Stomach (tissue), 8 donors: ENCODE measurements at regions not wholly inside any gene's neighbourhood (a gene's known extent, or its start where the extent isn't known, plus 50 kb on each side); places are given as distances from the start of the nearest gene placed in this dataset.
"Not testable (repeated sequence)": the region's sequence is repeated elsewhere in the genome, so short reads cannot be mapped to it uniquely, and the experiment has no call there.

Experiments
- DNase-seq, 2 donors: peaks; one replicate each; pipeline versions ENCODE4 v3.0.0 to v3.0.0-alpha.2; 2013 to 2019
- H3K27ac ChIP-seq, 5 donors: fragments of 200-600 bp in 4 of 5; sonication (generic) in 4 of 5; one replicate each; pipeline ENCODE4 v1.5.1; 2013 to 2019; ENCODE audit warnings: mild to moderate bottlenecking in 1 of 5, moderate library complexity in 1 of 5
- H3K27me3 ChIP-seq, 3 donors: fragments of 200-600 bp; sonication (generic); one replicate each; pipeline ENCODE4 v1.5.1; 2017 to 2019; ENCODE audit warnings: mixed run types in 1 of 3
- H3K36me3 ChIP-seq, 4 donors: fragments of 200-600 bp; sonication (generic); 1 replicate in 3 of 4; 2 replicates in 1 of 4; pipeline ENCODE4 v1.5.1; 2016 to 2019
- H3K4me1 ChIP-seq, 4 donors: fragments of 200-600 bp; sonication (generic); one replicate each; pipeline ENCODE4 v1.5.1; 2016 to 2019
- H3K4me3 ChIP-seq, 4 donors: fragments of 200-600 bp; sonication (generic) in 3 of 4; one replicate each; pipeline ENCODE4 v1.5.1; 2016 to 2019; ENCODE audit warnings: mild to moderate bottlenecking in 1 of 4
- H3K9me3 ChIP-seq, 4 donors: fragments of 200-600 bp; sonication (generic); one replicate each; pipeline ENCODE4 v1.5.1; 2016 to 2019
- EP300 ChIP-seq: sonication (generic); formaldehyde crosslinking; IDR thresholded peaks from one replicate; pipeline ENCODE4 v1.6.1; 2017; ENCODE audit warnings: antibody characterized with exemption
- POLR2A ChIP-seq, 4 donors: fragments of 450-650 bp; IDR thresholded peaks; one replicate each; pipeline ENCODE4 v1.6.1; 2016; ENCODE audit warnings: antibody characterized with exemption in 4 of 4, control low read depth in 2 of 4, mild to moderate bottlenecking in 1 of 4, moderate library complexity in 1 of 4
- POLR2AphosphoS5 ChIP-seq, 3 donors: sonication (generic); formaldehyde crosslinking; IDR thresholded peaks; one replicate each; pipeline ENCODE4 v1.6.1; 2016; ENCODE audit warnings: antibody characterized with exemption in 3 of 3
- WGBS, 5 donors: extraction: QIAGEN DNeasy Blood & Tissue Kit in 3 of 5; methylation state at CpG; one replicate each; pipeline versions ENCODE4 v1.1.5 to v1.1.7; 2013 to 2018; 5-methylcytosine and 5-hydroxymethylcytosine counted together
- intact Hi-C: fragments of 100-400 bp; cut with DNase I; formaldehyde crosslinking; loops from one replicate; pipeline ENCODE4 v1.15.1; 2023; ENCODE audit warnings: low total_unique reads
- TF ChIP-seq, protein P1 (sequence below), 7 experiments: fragments of 450-650 bp in 4 of 7; fragments of 200-600 bp in 3 of 7; sonication (generic) in 3 of 7; IDR thresholded peaks; one replicate each; pipeline ENCODE4 v1.5.1; 2016 to 2019; ENCODE audit warnings: antibody characterized with exemption in 7 of 7, control low read depth in 2 of 7, mild to moderate bottlenecking in 1 of 7
- donor health status: healthy with polysubstance abuse.
- donor health status: Bipolar disorder and iron deficiency.
- donor health status: healthy.

DNA sequence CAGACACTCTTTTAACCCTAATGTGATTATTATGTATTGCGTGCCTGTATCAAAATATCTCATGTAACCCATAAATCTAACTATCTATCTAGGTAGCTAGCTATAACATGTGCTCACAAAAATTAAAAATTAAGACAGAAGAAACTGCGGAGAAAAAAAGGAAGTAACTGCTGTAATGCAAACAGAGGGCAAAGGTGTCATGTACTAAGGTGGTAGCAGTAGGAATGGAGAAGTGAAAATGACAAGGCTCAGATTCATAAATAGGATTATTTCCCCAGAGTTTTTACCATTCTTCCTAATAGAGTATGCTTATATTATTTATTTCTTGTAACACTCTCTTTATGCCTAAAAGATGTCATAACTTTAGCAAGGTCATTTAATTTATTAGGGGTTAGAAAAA is 1527.5 kb upstream of the C9orf72 start:
- Histone ChIP-seq H3K9me3 (no peaks in the 10 kb centered on the region), H3K4me3 (no peak overlapping the region), H3K36me3 (no peaks in the 10 kb centered on the region), H3K4me1 (no peaks in the 10 kb centered on the region), H3K27me3 (no peaks in the 10 kb centered on the region), H3K27ac (no peak overlapping the region)
- TF ChIP-seq, protein P1, sequence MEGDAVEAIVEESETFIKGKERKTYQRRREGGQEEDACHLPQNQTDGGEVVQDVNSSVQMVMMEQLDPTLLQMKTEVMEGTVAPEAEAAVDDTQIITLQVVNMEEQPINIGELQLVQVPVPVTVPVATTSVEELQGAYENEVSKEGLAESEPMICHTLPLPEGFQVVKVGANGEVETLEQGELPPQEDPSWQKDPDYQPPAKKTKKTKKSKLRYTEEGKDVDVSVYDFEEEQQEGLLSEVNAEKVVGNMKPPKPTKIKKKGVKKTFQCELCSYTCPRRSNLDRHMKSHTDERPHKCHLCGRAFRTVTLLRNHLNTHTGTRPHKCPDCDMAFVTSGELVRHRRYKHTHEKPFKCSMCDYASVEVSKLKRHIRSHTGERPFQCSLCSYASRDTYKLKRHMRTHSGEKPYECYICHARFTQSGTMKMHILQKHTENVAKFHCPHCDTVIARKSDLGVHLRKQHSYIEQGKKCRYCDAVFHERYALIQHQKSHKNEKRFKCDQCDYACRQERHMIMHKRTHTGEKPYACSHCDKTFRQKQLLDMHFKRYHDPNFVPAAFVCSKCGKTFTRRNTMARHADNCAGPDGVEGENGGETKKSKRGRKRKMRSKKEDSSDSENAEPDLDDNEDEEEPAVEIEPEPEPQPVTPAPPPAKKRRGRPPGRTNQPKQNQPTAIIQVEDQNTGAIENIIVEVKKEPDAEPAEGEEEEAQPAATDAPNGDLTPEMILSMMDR (IDR thresholded peaks at IDR 0.05): no peak
- TF ChIP-seq POLR2A (IDR thresholded peaks at IDR 0.05) (no peak), POLR2AphosphoS5 (IDR thresholded peaks at IDR 0.05) (no peak), EP300 (no peak)
- 63 to 92% (median 63%) methylated on average over 2 of the region's 2 CpGs for WGBS, 5 donors
- DNase-seq: no peak
- intact Hi-C loops: no loop called here

DNA sequence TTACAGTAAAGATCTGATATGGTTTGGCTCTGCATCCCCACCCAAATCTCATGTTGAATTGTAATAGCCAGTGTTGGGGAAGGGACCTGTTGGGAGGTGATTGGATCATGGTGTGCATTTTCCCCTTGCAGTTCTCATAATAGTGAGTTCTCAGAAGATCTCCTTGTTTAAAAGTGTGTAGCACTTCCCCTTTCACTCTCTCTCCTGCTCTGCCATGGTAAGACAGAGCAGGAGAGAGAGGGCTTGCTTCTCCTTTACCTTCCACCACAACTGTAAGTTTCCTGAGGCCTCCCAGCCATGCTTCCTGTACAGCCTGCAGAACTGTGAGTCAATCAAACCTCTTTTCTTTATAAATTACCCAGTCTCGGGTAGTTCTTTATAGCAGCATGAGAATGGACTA is 1530.9 kb upstream of the C9orf72 start:
- H3K4me3 ChIP-seq, DNase-seq, H3K27me3 ChIP-seq, H3K9me3 ChIP-seq, intact Hi-C loops, H3K36me3 ChIP-seq, H3K27ac ChIP-seq, H3K4me1 ChIP-seq: not testable (repeated sequence)
- 52 to 82% (median 64%) methylated on average over 1 of the region's 1 CpG for WGBS, 5 donors

DNA sequence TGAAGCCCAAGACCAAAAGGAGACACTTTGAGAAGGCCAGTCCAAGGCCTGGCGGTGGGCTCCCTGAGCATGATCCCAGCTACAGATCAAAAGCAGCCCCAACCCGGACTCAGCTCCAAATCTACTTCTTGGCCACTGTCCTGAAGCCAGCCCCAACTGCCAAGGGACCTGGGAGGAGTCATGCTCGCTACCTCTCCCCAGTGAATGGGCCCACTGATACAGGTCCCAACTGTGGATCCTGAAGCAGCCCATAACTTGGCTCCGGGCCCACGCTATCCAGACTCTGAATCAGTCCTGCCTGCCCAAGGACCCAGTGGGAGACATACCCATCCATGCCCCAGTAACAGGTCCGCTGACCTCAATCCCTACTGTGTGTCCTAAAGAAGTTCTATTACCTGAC is 1545.3 kb upstream of the C9orf72 start:
- no peaks in the 10 kb centered on the region for H3K9me3 ChIP-seq
- no peak overlapping the region for H3K4me3 ChIP-seq
- H3K27me3 ChIP-seq: no peaks in the 10 kb centered on the region
- no peaks in the 10 kb centered on the region for H3K4me1 ChIP-seq
- TF ChIP-seq, protein P1 (IDR thresholded peaks at IDR 0.05): no peak
- TF ChIP-seq POLR2A (IDR thresholded peaks at IDR 0.05) (no peak), POLR2AphosphoS5 (IDR thresholded peaks at IDR 0.05) (no peak), EP300 (no peak)
- no peak overlapping the region for H3K27ac ChIP-seq
- WGBS, 5 donors: 64 to 95% (median 79%) methylated on average over 5 to 6 of the region's 6 CpGs
- no peaks in the 10 kb centered on the region for H3K36me3 ChIP-seq
- no peak for DNase-seq
- intact Hi-C loops: no loop called here

DNA sequence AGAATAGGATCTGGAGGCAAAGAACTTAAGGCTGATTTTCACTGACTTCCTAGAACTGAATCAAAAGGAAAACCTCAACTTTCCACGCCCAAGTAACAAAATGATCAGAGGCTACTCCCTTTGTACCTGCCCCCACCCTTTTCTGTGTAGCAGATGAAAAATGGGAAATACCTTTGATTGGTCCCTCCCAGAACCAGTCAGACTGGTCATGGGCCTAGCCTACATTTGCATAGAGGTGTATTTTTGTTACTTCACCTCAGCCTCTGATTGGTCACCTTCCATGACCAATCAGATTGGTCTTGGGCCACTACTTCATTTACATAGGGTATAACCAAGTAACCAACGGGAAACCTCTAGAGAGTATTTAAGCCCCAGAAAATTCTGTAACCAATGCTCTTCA is 1553.5 kb upstream of the C9orf72 start:
- DNase-seq: no peak
- no peaks in the 10 kb centered on the region for H3K36me3 ChIP-seq
- intact Hi-C loops: no loop called here
- H3K27me3 ChIP-seq: no peaks in the 10 kb centered on the region
- no peaks in the 10 kb centered on the region for H3K4me1 ChIP-seq
- TF ChIP-seq EP300 (no peak), POLR2A (IDR thresholded peaks at IDR 0.05) (no peak), POLR2AphosphoS5 (IDR thresholded peaks at IDR 0.05) (no peak)
- TF ChIP-seq, protein P1 (IDR thresholded peaks at IDR 0.05): no peak
- no peak overlapping the region for H3K4me3 ChIP-seq
- 83 to 90% (median 88%) methylated on average over 2 of the region's 2 CpGs for WGBS, 5 donors
- peaks cover 0 to 36% (median 16%) of the 10 kb centered on the region in 4 donors for H3K9me3 ChIP-seq
- no peak overlapping the region for H3K27ac ChIP-seq

DNA sequence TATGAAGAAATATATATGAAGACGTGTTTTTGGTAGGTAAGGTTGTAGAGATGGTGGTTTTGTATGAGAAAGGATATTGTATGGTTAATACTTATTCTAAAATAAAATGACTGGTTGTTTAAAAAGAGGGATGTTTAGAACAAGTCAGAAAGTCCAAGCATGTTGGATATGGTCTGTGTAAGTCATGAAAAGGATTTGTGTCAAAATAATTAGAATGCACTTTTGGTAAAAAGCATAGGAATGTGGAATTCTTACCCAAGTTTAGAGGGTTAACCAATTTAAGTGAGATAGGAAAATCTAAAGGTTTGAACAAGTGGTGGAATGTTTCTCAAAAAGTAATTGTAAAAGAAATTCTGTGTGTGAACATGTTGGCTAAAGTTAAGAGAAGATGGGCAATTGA is 1556.5 kb upstream of the C9orf72 start:
- WGBS, 5 donors: 67 to 86% (median 78%) methylated on average over 1 of the region's 1 CpG
- Histone ChIP-seq H3K4me3 (no peak overlapping the region), H3K36me3 (no peaks in the 10 kb centered on the region), H3K27ac (no peak overlapping the region), H3K4me1 (no peaks in the 10 kb centered on the region), H3K9me3 (peaks cover 0 to 36% (median 16%) of the 10 kb centered on the region in 4 donors), H3K27me3 (no peaks in the 10 kb centered on the region)
- intact Hi-C loops: no loop called here
- TF ChIP-seq POLR2AphosphoS5 (IDR thresholded peaks at IDR 0.05): no peak
- TF ChIP-seq EP300: no peak
- TF ChIP-seq, protein P1 (IDR thresholded peaks at IDR 0.05): no peak
- TF ChIP-seq POLR2A (IDR thresholded peaks at IDR 0.05): no peak
- DNase-seq: no peak
